ENCODE measurements at regions not wholly inside any gene's neighbourhood (a gene's known extent, or its start where the extent isn't known, plus 50 kb on each side); places are given as distances from the start of the nearest gene placed in this dataset.

- no peak for DNase-seq
- BruUV-seq (replicated peaks), result no TSS peak
- H3K4me2 ChIP-seq, result no peak overlapping the region
- no peak overlapping the region for H3K4me3 ChIP-seq
- intact Hi-C loops (cut with micrococcal nuclease; ENCODE audit: unreplicated experiment), result no loop called here
- no peaks in the 10 kb centered on the region for H4K20me1 ChIP-seq (ENCODE audit: insufficient read depth)
- no peaks in the 10 kb centered on the region for H3K9me2 ChIP-seq (ENCODE audit: insufficient read depth)
- H3K79me2 ChIP-seq (ENCODE audit: low read depth), result no peaks in the 10 kb centered on the region
- no peaks in the 10 kb centered on the region; the same call in 1 of the 2 replicates for H3K9me3 ChIP-seq (ENCODE audit: insufficient read depth, low read depth)
- no peak for TF ChIP-seq EZH2 (IDR thresholded peaks at IDR 0.05; ENCODE audit: low read depth)
- TF ChIP-seq CTCF (conservative IDR thresholded peaks at IDR 0.05), result no peak
- ChIA-PET CTCF (no interaction called here), POLR2A (ENCODE audit: unreplicated experiment) (no interaction called here)
- no peaks in the 10 kb centered on the region for H3K4me1 ChIP-seq (replicated peaks; ENCODE audit: insufficient read depth)
- H3K27ac ChIP-seq, result no peak overlapping the region
- H3K27me3 ChIP-seq (ENCODE audit: insufficient read depth, low read depth), result no peaks in the 10 kb centered on the region
- no peaks in the 10 kb centered on the region for H3F3A ChIP-seq (ENCODE audit: insufficient read depth, low read depth)
- no peak overlapping the region for H2AFZ ChIP-seq
- no peaks in the 10 kb centered on the region for H3K36me3 ChIP-seq (ENCODE audit: low read depth)
These were observed 608.8 kb upstream of the SOX11 start for GRCh38 chr2:5083402-5083801.

GRCh38 chr2:5089409-5089808 is 602.8 kb upstream of the SOX11 start:
- Histone ChIP-seq H3K4me1 (replicated peaks; ENCODE audit: insufficient read depth) (no peaks in the 10 kb centered on the region), H3K27ac (no peak overlapping the region), H3K4me3 (no peak overlapping the region), H3K27me3 (ENCODE audit: insufficient read depth, low read depth) (no peaks in the 10 kb centered on the region), H3K9me3 (ENCODE audit: insufficient read depth, low read depth) (no peaks in the 10 kb centered on the region; the same call in 1 of the 2 replicates), H4K20me1 (ENCODE audit: insufficient read depth) (no peaks in the 10 kb centered on the region), H3K36me3 (ENCODE audit: low read depth) (no peaks in the 10 kb centered on the region), H2AFZ (no peak overlapping the region), H3K4me2 (no peak overlapping the region), H3K9me2 (ENCODE audit: insufficient read depth) (no peaks in the 10 kb centered on the region), H3F3A (ENCODE audit: insufficient read depth, low read depth) (no peaks in the 10 kb centered on the region), H3K79me2 (ENCODE audit: low read depth) (no peaks in the 10 kb centered on the region)
- DNase-seq, result no peak
- intact Hi-C loops (cut with micrococcal nuclease; ENCODE audit: unreplicated experiment), result no loop called here
- BruUV-seq (replicated peaks), result no TSS peak
- POLR2A ChIA-PET (ENCODE audit: unreplicated experiment), result no interaction called here
- CTCF ChIA-PET, result no interaction called here
- no peak for TF ChIP-seq CTCF (conservative IDR thresholded peaks at IDR 0.05)
- no peak for TF ChIP-seq EZH2 (IDR thresholded peaks at IDR 0.05; ENCODE audit: low read depth)

DNA sequence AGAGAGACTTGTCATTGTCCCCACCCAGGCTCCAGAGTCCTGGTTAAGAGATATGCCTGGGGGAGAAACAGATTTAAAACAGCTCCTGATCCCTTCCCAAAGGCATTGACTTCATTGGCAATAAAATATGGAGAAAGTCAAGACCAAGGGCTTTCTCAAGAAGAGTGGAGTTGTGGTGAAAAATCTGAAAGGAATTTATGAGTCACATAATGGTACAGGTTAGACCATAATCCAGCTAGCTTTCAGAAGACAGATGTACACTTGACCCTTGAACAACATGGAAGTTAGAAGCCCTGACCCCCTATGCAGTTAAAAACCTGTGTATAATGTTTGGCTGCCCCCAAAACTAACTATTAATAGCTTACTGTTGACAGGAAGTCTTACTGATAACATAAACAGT is 599.1 kb upstream of the SOX11 start:
- Histone ChIP-seq H3K27ac (no peak overlapping the region), H2AFZ (no peak overlapping the region), H3K4me3 (no peak overlapping the region), H3K79me2 (ENCODE audit: low read depth) (no peaks in the 10 kb centered on the region), H3F3A (ENCODE audit: insufficient read depth, low read depth) (no peaks in the 10 kb centered on the region), H3K4me2 (no peak overlapping the region), H3K9me2 (ENCODE audit: insufficient read depth) (no peaks in the 10 kb centered on the region), H4K20me1 (ENCODE audit: insufficient read depth) (no peaks in the 10 kb centered on the region), H3K4me1 (replicated peaks; ENCODE audit: insufficient read depth) (no peaks in the 10 kb centered on the region), H3K36me3 (ENCODE audit: low read depth) (no peaks in the 10 kb centered on the region), H3K27me3 (ENCODE audit: insufficient read depth, low read depth) (no peaks in the 10 kb centered on the region), H3K9me3 (ENCODE audit: insufficient read depth, low read depth) (no peaks in the 10 kb centered on the region)
- BruUV-seq (replicated peaks), result no TSS peak
- CTCF ChIA-PET, result no interaction called here
- no peak for DNase-seq
- TF ChIP-seq CTCF (conservative IDR thresholded peaks at IDR 0.05) (no peak), EZH2 (IDR thresholded peaks at IDR 0.05; ENCODE audit: low read depth) (no peak)
- intact Hi-C loops (cut with micrococcal nuclease; ENCODE audit: unreplicated experiment), result no loop called here
- POLR2A ChIA-PET (ENCODE audit: unreplicated experiment), result no interaction called here
